Endothelial cell of umbilical vein (primary cell): ENCODE measurements at regions not wholly inside any gene's neighbourhood (a gene's known extent, or its start where the extent isn't known, plus 50 kb on each side); places are given as distances from the start of the nearest gene placed in this dataset.

ENCODE experiments used
- BruUV-seq: library from RNA; stranded (reverse); fragments of 400-500 nt; replicated peaks from 2 replicates; lab custom pipeline; 2021; lab: Mats Ljungman, UMichigan
- CTCF ChIA-PET: fragments of 300-600, 350-600 bp; sonication (Branson Sonifier 250); formaldehyde crosslinking; loops from one replicate; lab custom pipeline; 2021; ENCODE audit warnings: antibody characterized with exemption, inconsistent platforms; lab: Charles Lee
- POLR2A ChIA-PET: fragments of 300-600, 350-600 bp; sonication (Branson Sonifier 250); formaldehyde crosslinking; loops from one replicate; lab custom pipeline; 2021; ENCODE audit warnings: antibody characterized with exemption, inconsistent platforms; lab: Charles Lee
- DNase-seq: peaks from one replicate; pipeline ENCODE4 v3.0.0-alpha.2; 2011; ENCODE audit warnings: low read depth, low spot score
- FAIRE-seq: peaks from 2 replicates; lab custom pipeline; 2011; peaks lifted over from hg19 to GRCh38; lab: Jason Lieb, UNC
- H2AFZ ChIP-seq: 2 replicates; pipeline ENCODE4 v1.6.0; 2012; ENCODE audit warnings: low read depth, low read length, control low read depth, inconsistent platforms
- H3K27ac ChIP-seq: 2 replicates; pipeline ENCODE4 v1.5.1; 2011; ENCODE audit warnings: low read depth, mild to moderate bottlenecking, control low read depth, low read length, moderate library complexity; ENCODE audit not compliant: insufficient read depth
- H3K27me3 ChIP-seq, 2 experiments: 2 replicates each; pipeline versions ENCODE4 v1.6.0 to v1.6.1; 2011; ENCODE audit warnings: low read length in 2 of 2, mixed read lengths in 1 of 2; ENCODE audit not compliant: control insufficient read depth in 2 of 2, insufficient read depth in 2 of 2
- H3K36me3 ChIP-seq, 2 experiments: 2 replicates in 1 of 2; 3 replicates in 1 of 2; pipeline ENCODE4 v1.5.1; 2011; ENCODE audit warnings: low read length in 2 of 2, mild to moderate bottlenecking in 1 of 2, moderate library complexity in 1 of 2; ENCODE audit not compliant: control insufficient read depth in 2 of 2, insufficient read depth in 2 of 2; ENCODE audit errors: extremely low read depth in 1 of 2
- H3K4me1 ChIP-seq: 3 replicates; pipeline ENCODE4 v1.5.1; 2011; ENCODE audit warnings: mild to moderate bottlenecking, low read length; ENCODE audit not compliant: control insufficient read depth, insufficient read depth; ENCODE audit errors: extremely low read depth
- H3K4me2 ChIP-seq: 2 replicates; pipeline ENCODE4 v1.6.1; 2011; ENCODE audit warnings: low read length, control low read depth, mixed read lengths; ENCODE audit not compliant: insufficient read depth
- H3K4me3 ChIP-seq, 3 experiments: fragments of 200-600 bp in 1 of 3; sonication (generic), shearing (Covaris generic) in 1 of 3; replicated peaks in 1 of 3; 2 replicates each; pipeline ENCODE4 v1.5.1; 2011 to 2016; ENCODE audit warnings: control low read depth in 3 of 3, low read length in 3 of 3, mild to moderate bottlenecking in 2 of 3, inconsistent platforms in 1 of 3, low read depth in 1 of 3, moderate library complexity in 1 of 3; ENCODE audit not compliant: insufficient read depth in 1 of 3
- H3K79me2 ChIP-seq: 2 replicates; pipeline ENCODE4 v1.6.0; 2012; ENCODE audit warnings: low read length, inconsistent platforms; ENCODE audit not compliant: control insufficient read depth, insufficient read depth
- H3K9ac ChIP-seq: replicated peaks from 2 replicates; pipeline ENCODE3; 2011; ENCODE audit warnings: low read length, control low read depth; ENCODE audit not compliant: insufficient read depth; ENCODE audit errors: extremely low read depth
- H3K9me1 ChIP-seq: replicated peaks from 3 replicates; pipeline ENCODE4 v1.6.0; 2011; ENCODE audit warnings: mild to moderate bottlenecking, low read length; ENCODE audit not compliant: control insufficient read depth, insufficient read depth; ENCODE audit errors: extremely low read depth
- H3K9me3 ChIP-seq: replicated peaks from 2 replicates; pipeline ENCODE4 v1.5.1; 2012; ENCODE audit warnings: low read length, inconsistent platforms; ENCODE audit not compliant: control insufficient read depth, insufficient read depth
- H4K20me1 ChIP-seq: replicated peaks from 2 replicates; pipeline ENCODE3; 2011; ENCODE audit warnings: mild to moderate bottlenecking, low read length; ENCODE audit not compliant: control insufficient read depth, insufficient read depth; ENCODE audit errors: extremely low read depth
- CTCF ChIP-seq, 2 donors: IDR thresholded peaks; 1 replicate in 1 of 2; 2 replicates in 1 of 2; pipeline ENCODE4 v1.5.1; 2011; ENCODE audit warnings: low read length in 2 of 2, mild to moderate bottlenecking in 2 of 2, moderate library complexity in 2 of 2, control low read depth in 1 of 2, inconsistent platforms in 1 of 2, low read depth in 1 of 2; ENCODE audit not compliant: insufficient read depth in 1 of 2; ENCODE audit errors: extremely low read depth in 1 of 2
- EZH2 ChIP-seq: IDR thresholded peaks from 2 replicates; pipeline ENCODE4 v1.6.1; 2012; ENCODE audit warnings: borderline replicate concordance, low read depth, mild to moderate bottlenecking, moderate library complexity, low read length, inconsistent platforms; ENCODE audit not compliant: severe bottlenecking
- FOS ChIP-seq: IDR thresholded peaks from 2 replicates; pipeline ENCODE4 v1.6.1; 2011; ENCODE audit warnings: mild to moderate bottlenecking, low read length, moderate library complexity, borderline replicate concordance; ENCODE audit not compliant: insufficient read depth
- GATA2 ChIP-seq: IDR thresholded peaks from 2 replicates; pipeline ENCODE4 v1.7.0; 2011; ENCODE audit warnings: low read depth, mild to moderate bottlenecking, moderate library complexity, mixed read lengths, low read length; ENCODE audit not compliant: insufficient read length, insufficient read depth
- JUN ChIP-seq: IDR thresholded peaks from 2 replicates; pipeline ENCODE4 v1.6.1; 2011; ENCODE audit warnings: borderline replicate concordance, low read depth; ENCODE audit not compliant: insufficient read length, insufficient read depth
- MAX ChIP-seq: IDR thresholded peaks from 2 replicates; pipeline ENCODE4 v1.6.1; 2011; ENCODE audit not compliant: insufficient read depth, insufficient read length
- MYC ChIP-seq: IDR thresholded peaks from one replicate; pipeline ENCODE4 v1.6.1; 2011; ENCODE audit warnings: mild to moderate bottlenecking, low read depth, low read length
- POLR2A ChIP-seq: IDR thresholded peaks from 2 replicates; pipeline ENCODE4 v1.6.1; 2012; ENCODE audit warnings: low read depth, mild to moderate bottlenecking, control low read depth, low read length
- POLR2AphosphoS5 ChIP-seq: IDR thresholded peaks from 2 replicates; pipeline ENCODE4 v1.6.1; 2012; ENCODE audit warnings: low read depth, mild to moderate bottlenecking, control low read depth, low read length, moderate library complexity; ENCODE audit not compliant: insufficient read depth
- dilution Hi-C: fragments of 300-500 bp; cut with MboI; formaldehyde crosslinking; loops from one replicate; pipeline ENCODE4 v1.15.0; 2019; ENCODE audit warnings: low sequenced_read_pairs; ENCODE audit not compliant: extremely low pct_ligation_motif_present
- intact Hi-C: fragments of 100-400 bp; cut with micrococcal nuclease; formaldehyde crosslinking; loops from one replicate; pipeline ENCODE4 v1.10.0; 2022

- intact Hi-C loops, result no loop called here
- DNase-seq, result no peak
These were observed 82.6 kb upstream of the ZMIZ1 start for GRCh38 chr10:78985973-78986818.

More at GRCh38 chr10:78985973-78986818, 82.6 kb upstream of the ZMIZ1 start:
- Histone ChIP-seq H3K27me3 (no peaks in the 10 kb centered on the region), H3K9ac (no peak overlapping the region), H4K20me1 (no peaks in the 10 kb centered on the region), H3K36me3 (no peaks in the 10 kb centered on the region), H3K9me3 (no peaks in the 10 kb centered on the region), H3K79me2 (no peaks in the 10 kb centered on the region), H3K4me2 (no peak overlapping the region), H2AFZ (no peak overlapping the region), H3K27ac (no peak overlapping the region), H3K4me1 (no peaks in the 10 kb centered on the region), H3K4me3 (no peak overlapping the region), H3K9me1 (no peaks in the 10 kb centered on the region)
- TF ChIP-seq FOS, result no peak
- no peak for TF ChIP-seq EZH2
- no peak for TF ChIP-seq CTCF (IDR thresholded peaks at IDR 0.05; ENCODE audit: extremely low read depth in 1 of 2, insufficient read depth in 1 of 2, low read depth in 1 of 2, low read length in 2 of 2)
- no peak for TF ChIP-seq POLR2AphosphoS5
- TF ChIP-seq POLR2A, result no peak
- no peak for TF ChIP-seq JUN
- no peak for TF ChIP-seq MAX
- no peak for TF ChIP-seq GATA2
- no peak for TF ChIP-seq MYC
- FAIRE-seq, result no peak
- ChIA-PET CTCF (no interaction called here), POLR2A (no interaction called here)
- dilution Hi-C loops, result no loop called here
- no TSS peak for BruUV-seq
